Endothelial cell of umbilical vein (primary cell): ENCODE measurements at regions not wholly inside any gene's neighbourhood (a gene's known extent, or its start where the extent isn't known, plus 50 kb on each side); places are given as distances from the start of the nearest gene placed in this dataset.

Source experiments
- BruUV-seq: library from RNA; stranded (reverse); fragments of 400-500 nt; replicated peaks from 2 replicates; lab custom pipeline; 2021; lab: Mats Ljungman, UMichigan
- CTCF ChIA-PET: fragments of 300-600, 350-600 bp; sonication (Branson Sonifier 250); formaldehyde crosslinking; loops from one replicate; lab custom pipeline; 2021; ENCODE audit warnings: antibody characterized with exemption, inconsistent platforms; lab: Charles Lee
- POLR2A ChIA-PET: fragments of 300-600, 350-600 bp; sonication (Branson Sonifier 250); formaldehyde crosslinking; loops from one replicate; lab custom pipeline; 2021; ENCODE audit warnings: antibody characterized with exemption, inconsistent platforms; lab: Charles Lee
- DNase-seq: peaks from one replicate; pipeline ENCODE4 v3.0.0-alpha.2; 2011; ENCODE audit warnings: low read depth, low spot score
- FAIRE-seq: peaks from 2 replicates; lab custom pipeline; 2011; peaks lifted over from hg19 to GRCh38; lab: Jason Lieb, UNC
- H2AFZ ChIP-seq: 2 replicates; pipeline ENCODE4 v1.6.0; 2012; ENCODE audit warnings: low read depth, low read length, control low read depth, inconsistent platforms
- H3K27ac ChIP-seq: 2 replicates; pipeline ENCODE4 v1.5.1; 2011; ENCODE audit warnings: low read depth, mild to moderate bottlenecking, control low read depth, low read length, moderate library complexity; ENCODE audit not compliant: insufficient read depth
- H3K27me3 ChIP-seq, 2 experiments: 2 replicates each; pipeline versions ENCODE4 v1.6.0 to v1.6.1; 2011; ENCODE audit warnings: low read length in 2 of 2, mixed read lengths in 1 of 2; ENCODE audit not compliant: control insufficient read depth in 2 of 2, insufficient read depth in 2 of 2
- H3K36me3 ChIP-seq, 2 experiments: 2 replicates in 1 of 2; 3 replicates in 1 of 2; pipeline ENCODE4 v1.5.1; 2011; ENCODE audit warnings: low read length in 2 of 2, mild to moderate bottlenecking in 1 of 2, moderate library complexity in 1 of 2; ENCODE audit not compliant: control insufficient read depth in 2 of 2, insufficient read depth in 2 of 2; ENCODE audit errors: extremely low read depth in 1 of 2
- H3K4me1 ChIP-seq: 3 replicates; pipeline ENCODE4 v1.5.1; 2011; ENCODE audit warnings: mild to moderate bottlenecking, low read length; ENCODE audit not compliant: control insufficient read depth, insufficient read depth; ENCODE audit errors: extremely low read depth
- H3K4me2 ChIP-seq: 2 replicates; pipeline ENCODE4 v1.6.1; 2011; ENCODE audit warnings: low read length, control low read depth, mixed read lengths; ENCODE audit not compliant: insufficient read depth
- H3K4me3 ChIP-seq, 3 experiments: fragments of 200-600 bp in 1 of 3; sonication (generic), shearing (Covaris generic) in 1 of 3; replicated peaks in 1 of 3; 2 replicates each; pipeline ENCODE4 v1.5.1; 2011 to 2016; ENCODE audit warnings: control low read depth in 3 of 3, low read length in 3 of 3, mild to moderate bottlenecking in 2 of 3, inconsistent platforms in 1 of 3, low read depth in 1 of 3, moderate library complexity in 1 of 3; ENCODE audit not compliant: insufficient read depth in 1 of 3
- H3K79me2 ChIP-seq: 2 replicates; pipeline ENCODE4 v1.6.0; 2012; ENCODE audit warnings: low read length, inconsistent platforms; ENCODE audit not compliant: control insufficient read depth, insufficient read depth
- H3K9ac ChIP-seq: replicated peaks from 2 replicates; pipeline ENCODE3; 2011; ENCODE audit warnings: low read length, control low read depth; ENCODE audit not compliant: insufficient read depth; ENCODE audit errors: extremely low read depth
- H3K9me1 ChIP-seq: replicated peaks from 3 replicates; pipeline ENCODE4 v1.6.0; 2011; ENCODE audit warnings: mild to moderate bottlenecking, low read length; ENCODE audit not compliant: control insufficient read depth, insufficient read depth; ENCODE audit errors: extremely low read depth
- H3K9me3 ChIP-seq: replicated peaks from 2 replicates; pipeline ENCODE4 v1.5.1; 2012; ENCODE audit warnings: low read length, inconsistent platforms; ENCODE audit not compliant: control insufficient read depth, insufficient read depth
- H4K20me1 ChIP-seq: replicated peaks from 2 replicates; pipeline ENCODE3; 2011; ENCODE audit warnings: mild to moderate bottlenecking, low read length; ENCODE audit not compliant: control insufficient read depth, insufficient read depth; ENCODE audit errors: extremely low read depth
- CTCF ChIP-seq, 2 donors: IDR thresholded peaks; 1 replicate in 1 of 2; 2 replicates in 1 of 2; pipeline ENCODE4 v1.5.1; 2011; ENCODE audit warnings: low read length in 2 of 2, mild to moderate bottlenecking in 2 of 2, moderate library complexity in 2 of 2, control low read depth in 1 of 2, inconsistent platforms in 1 of 2, low read depth in 1 of 2; ENCODE audit not compliant: insufficient read depth in 1 of 2; ENCODE audit errors: extremely low read depth in 1 of 2
- EZH2 ChIP-seq: IDR thresholded peaks from 2 replicates; pipeline ENCODE4 v1.6.1; 2012; ENCODE audit warnings: borderline replicate concordance, low read depth, mild to moderate bottlenecking, moderate library complexity, low read length, inconsistent platforms; ENCODE audit not compliant: severe bottlenecking
- FOS ChIP-seq: IDR thresholded peaks from 2 replicates; pipeline ENCODE4 v1.6.1; 2011; ENCODE audit warnings: mild to moderate bottlenecking, low read length, moderate library complexity, borderline replicate concordance; ENCODE audit not compliant: insufficient read depth
- GATA2 ChIP-seq: IDR thresholded peaks from 2 replicates; pipeline ENCODE4 v1.7.0; 2011; ENCODE audit warnings: low read depth, mild to moderate bottlenecking, moderate library complexity, mixed read lengths, low read length; ENCODE audit not compliant: insufficient read length, insufficient read depth
- JUN ChIP-seq: IDR thresholded peaks from 2 replicates; pipeline ENCODE4 v1.6.1; 2011; ENCODE audit warnings: borderline replicate concordance, low read depth; ENCODE audit not compliant: insufficient read length, insufficient read depth
- MAX ChIP-seq: IDR thresholded peaks from 2 replicates; pipeline ENCODE4 v1.6.1; 2011; ENCODE audit not compliant: insufficient read depth, insufficient read length
- MYC ChIP-seq: IDR thresholded peaks from one replicate; pipeline ENCODE4 v1.6.1; 2011; ENCODE audit warnings: mild to moderate bottlenecking, low read depth, low read length
- POLR2A ChIP-seq: IDR thresholded peaks from 2 replicates; pipeline ENCODE4 v1.6.1; 2012; ENCODE audit warnings: low read depth, mild to moderate bottlenecking, control low read depth, low read length
- POLR2AphosphoS5 ChIP-seq: IDR thresholded peaks from 2 replicates; pipeline ENCODE4 v1.6.1; 2012; ENCODE audit warnings: low read depth, mild to moderate bottlenecking, control low read depth, low read length, moderate library complexity; ENCODE audit not compliant: insufficient read depth
- dilution Hi-C: fragments of 300-500 bp; cut with MboI; formaldehyde crosslinking; loops from one replicate; pipeline ENCODE4 v1.15.0; 2019; ENCODE audit warnings: low sequenced_read_pairs; ENCODE audit not compliant: extremely low pct_ligation_motif_present
- intact Hi-C: fragments of 100-400 bp; cut with micrococcal nuclease; formaldehyde crosslinking; loops from one replicate; pipeline ENCODE4 v1.10.0; 2022

- Histone ChIP-seq H2AFZ (no peak overlapping the region), H3K9me3 (no peaks in the 10 kb centered on the region), H3K79me2 (no peaks in the 10 kb centered on the region), H3K27me3 (no peaks in the 10 kb centered on the region), H3K4me2 (no peak overlapping the region), H3K4me1 (no peaks in the 10 kb centered on the region), H3K36me3 (no peaks in the 10 kb centered on the region), H3K27ac (no peak overlapping the region), H3K9ac (no peak overlapping the region), H3K4me3 (no peak overlapping the region), H3K9me1 (no peaks in the 10 kb centered on the region), H4K20me1 (no peaks in the 10 kb centered on the region)
- POLR2A ChIA-PET = no interaction called here
- DNase-seq (no peak), FAIRE-seq (no peak)
- no peak for TF ChIP-seq POLR2AphosphoS5
- TF ChIP-seq MYC = no peak
- no peak for TF ChIP-seq EZH2
- TF ChIP-seq JUN = no peak
- dilution Hi-C loops = no loop called here
- intact Hi-C loops = no loop called here
- CTCF ChIA-PET = no interaction called here
- BruUV-seq = no TSS peak
Measured at GRCh38 chr6:90765895-90766294, 179.0 kb upstream of the MAP3K7 start.

DNA sequence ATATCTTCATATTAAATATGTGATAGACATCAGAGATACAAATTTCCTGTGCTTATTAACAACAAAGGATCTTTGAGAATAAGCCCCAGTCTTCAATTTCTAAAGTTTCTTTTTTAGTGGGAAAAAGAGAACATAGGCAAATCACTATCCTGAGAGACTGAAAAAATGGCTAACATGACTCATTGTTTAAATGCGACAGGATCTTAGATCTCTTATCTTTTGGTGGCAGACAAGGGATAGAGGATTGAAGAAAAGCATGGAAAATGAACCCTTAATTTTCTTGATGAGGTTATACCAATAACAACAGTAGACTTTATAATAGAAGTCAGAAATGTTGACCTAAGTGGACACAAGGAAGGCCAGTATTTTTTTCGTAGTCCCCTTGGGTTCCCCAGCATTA lies 178.6 kb upstream of the MAP3K7 start:
- DNase-seq = no peak
- H3K79me2 ChIP-seq = no peaks in the 10 kb centered on the region
- TF ChIP-seq EZH2 = no peak
- no peak for TF ChIP-seq POLR2AphosphoS5
- no peak for TF ChIP-seq JUN
- TF ChIP-seq GATA2 = no peak
- TF ChIP-seq FOS = no peak
- TF ChIP-seq MYC = no peak
- no peak for TF ChIP-seq POLR2A
- no peak for TF ChIP-seq CTCF (IDR thresholded peaks at IDR 0.05; ENCODE audit: extremely low read depth in 1 of 2, insufficient read depth in 1 of 2, low read depth in 1 of 2, low read length in 2 of 2)
- no peak for TF ChIP-seq MAX
- no peak overlapping the region for H3K4me2 ChIP-seq
- ChIA-PET CTCF (no interaction called here), POLR2A (no interaction called here)
- H3K36me3 ChIP-seq = no peaks in the 10 kb centered on the region
- no peaks in the 10 kb centered on the region for H3K9me3 ChIP-seq
- no peak overlapping the region for H3K4me3 ChIP-seq
- intact Hi-C loops = no loop called here
- H3K4me1 ChIP-seq = no peaks in the 10 kb centered on the region
- H3K9ac ChIP-seq = no peak overlapping the region
- dilution Hi-C loops = no loop called here
- H3K9me1 ChIP-seq = no peaks in the 10 kb centered on the region
- H3K27me3 ChIP-seq = no peaks in the 10 kb centered on the region
- no peak overlapping the region for H3K27ac ChIP-seq
- no peaks in the 10 kb centered on the region for H4K20me1 ChIP-seq
- no TSS peak for BruUV-seq
- FAIRE-seq = no peak
- no peak overlapping the region for H2AFZ ChIP-seq
